OCI-LY7 (cell line): ENCODE measurements at regions not wholly inside any gene's neighbourhood (a gene's known extent, or its start where the extent isn't known, plus 50 kb on each side); places are given as distances from the start of the nearest gene placed in this dataset.

Experiments
- BruUV-seq: library from RNA; stranded (reverse); fragments of 400-500 nt; replicated peaks from 2 replicates; lab custom pipeline; 2021; lab: Mats Ljungman, UMichigan
- CTCF ChIA-PET: fragments of 300-600 bp; sonication (Branson Sonifier 250); formaldehyde crosslinking; loops from one replicate; lab custom pipeline; 2022; ENCODE audit warnings: antibody characterized with exemption; ENCODE audit not compliant: unreplicated experiment; lab: Charles Lee
- POLR2A ChIA-PET: fragments of 300-600 bp; sonication (Branson Sonifier 250); formaldehyde crosslinking; loops from one replicate; lab custom pipeline; 2022; ENCODE audit warnings: antibody characterized with exemption; lab: Charles Lee
- DNase-seq: peaks from one replicate; pipeline ENCODE4 v3.0.0-alpha.2; 2015; ENCODE audit warnings: low spot score
- H2AFZ ChIP-seq: fragments of 200-600 bp; sonication (generic), shearing (Covaris generic); 2 replicates; pipeline ENCODE4 v1.6.1; 2014; ENCODE audit warnings: mild to moderate bottlenecking, antibody characterized with exemption, low read length, moderate library complexity
- H3K27ac ChIP-seq: fragments of 200-600 bp; sonication (generic); 2 replicates; pipeline ENCODE4 v1.5.1; 2014; ENCODE audit warnings: mixed run types, low read depth, mild to moderate bottlenecking, moderate library complexity, low read length, inconsistent platforms; ENCODE audit not compliant: poor library complexity, severe bottlenecking
- H3K36me3 ChIP-seq: fragments of 200-600 bp; sonication (generic); 2 replicates; pipeline ENCODE4 v1.6.1; 2014; ENCODE audit warnings: mild to moderate bottlenecking, antibody characterized with exemption, low read length, moderate library complexity, mixed read lengths; ENCODE audit not compliant: insufficient read depth
- H3K4me1 ChIP-seq: fragments of 200-600 bp; sonication (generic); 2 replicates; pipeline ENCODE4 v1.5.1; 2014; ENCODE audit warnings: mild to moderate bottlenecking, low read length; ENCODE audit not compliant: insufficient read depth, poor library complexity, severe bottlenecking
- H3K4me2 ChIP-seq: fragments of 200-600 bp; sonication (generic); 2 replicates; pipeline ENCODE4 v1.6.1; 2014; ENCODE audit warnings: mild to moderate bottlenecking, low read length
- H3K4me3 ChIP-seq: fragments of 200-600 bp; sonication (generic); 2 replicates; pipeline ENCODE4 v1.5.1; 2014; ENCODE audit warnings: mild to moderate bottlenecking, low read depth, low read length; ENCODE audit not compliant: poor library complexity, severe bottlenecking
- H3K79me2 ChIP-seq: fragments of 200-600 bp; sonication (generic); 2 replicates; pipeline ENCODE4 v1.6.1; 2016; ENCODE audit warnings: low read depth, mild to moderate bottlenecking, low read length, moderate library complexity, mixed read lengths; ENCODE audit not compliant: insufficient read depth
- H3K9me2 ChIP-seq: fragments of 200-600 bp; sonication (generic); 2 replicates; pipeline ENCODE4 v1.6.1; 2016; ENCODE audit warnings: mild to moderate bottlenecking, low read length, mixed read lengths; ENCODE audit not compliant: insufficient read depth
- H3K9me3 ChIP-seq: fragments of 200-600 bp; sonication (generic); 2 replicates; pipeline ENCODE4 v1.6.1; 2014; ENCODE audit warnings: mild to moderate bottlenecking, mixed run types, low read length, mixed read lengths
- H4K20me1 ChIP-seq: fragments of 200-600 bp; sonication (generic); 2 replicates; pipeline ENCODE4 v1.6.1; 2014; ENCODE audit warnings: mild to moderate bottlenecking, antibody characterized with exemption, low read length, moderate library complexity, mixed read lengths; ENCODE audit not compliant: insufficient read depth
- CTCF ChIP-seq: fragments of 200-600 bp; sonication (generic); conservative IDR thresholded peaks from 2 replicates; pipeline ENCODE4 v1.5.1; 2014; ENCODE audit warnings: mild to moderate bottlenecking, antibody characterized with exemption, low read length, moderate library complexity, mixed read lengths
- EZH2phosphoT487 ChIP-seq: fragments of 200-600 bp; sonication (generic); IDR thresholded peaks from 2 replicates; pipeline ENCODE4 v1.6.1; 2018; ENCODE audit warnings: low read depth, borderline replicate concordance, mild to moderate bottlenecking, mixed run types, antibody characterized with exemption, low read length, moderate library complexity, mixed read lengths
- intact Hi-C: fragments of 100-400 bp; cut with micrococcal nuclease; formaldehyde crosslinking; loops from one replicate; pipeline ENCODE4 v1.10.0; 2022; ENCODE audit not compliant: unreplicated experiment

- no TSS peak for BruUV-seq
- no peak overlapping the region for H2AFZ ChIP-seq
- H3K9me3 ChIP-seq = no peaks in the 10 kb centered on the region
- no peaks in the 10 kb centered on the region for H4K20me1 ChIP-seq
- DNase-seq = no peak
- no peak overlapping the region for H3K4me3 ChIP-seq
- H3K4me1 ChIP-seq = no peaks in the 10 kb centered on the region
- H3K4me2 ChIP-seq = no peak overlapping the region
- H3K36me3 ChIP-seq = no peaks in the 10 kb centered on the region
- H3K27ac ChIP-seq = no peak overlapping the region
- no peaks in the 10 kb centered on the region for H3K9me2 ChIP-seq
- intact Hi-C loops = no loop called here
- ChIA-PET CTCF (no interaction called here), POLR2A (interaction anchor here (0.6 kb wide), 1 partner anchor 713 kb away, joined by 3 read pairs; no protein-coding TSS in a partner anchor)
- no peaks in the 10 kb centered on the region for H3K79me2 ChIP-seq
- no peak for TF ChIP-seq EZH2phosphoT487
- no peak for TF ChIP-seq CTCF
These were observed 85.9 kb upstream of the GPR149 start for GRCh38 chr3:154515921-154516320.

GRCh38 chr3:154510780-154511179 is 80.8 kb upstream of the GPR149 start:
- TF ChIP-seq CTCF (no peak), EZH2phosphoT487 (no peak)
- Histone ChIP-seq H3K9me3 (no peaks in the 10 kb centered on the region), H2AFZ (no peak overlapping the region), H4K20me1 (no peaks in the 10 kb centered on the region), H3K36me3 (no peaks in the 10 kb centered on the region), H3K4me1 (no peaks in the 10 kb centered on the region), H3K79me2 (no peaks in the 10 kb centered on the region), H3K4me3 (no peak overlapping the region), H3K27ac (no peak overlapping the region), H3K9me2 (no peaks in the 10 kb centered on the region), H3K4me2 (no peak overlapping the region)
- POLR2A ChIA-PET = no interaction called here
- no peak for DNase-seq
- intact Hi-C loops = no loop called here
- CTCF ChIA-PET = no interaction called here
- BruUV-seq = no TSS peak

- intact Hi-C loops = no loop called here
- no peak for DNase-seq
- no peak overlapping the region for H3K4me3 ChIP-seq
- no peaks in the 10 kb centered on the region for H3K4me1 ChIP-seq
- ChIA-PET POLR2A (no interaction called here), CTCF (no interaction called here)
- no peak overlapping the region for H2AFZ ChIP-seq
- no peaks in the 10 kb centered on the region for H4K20me1 ChIP-seq
- H3K79me2 ChIP-seq = no peaks in the 10 kb centered on the region
- BruUV-seq = no TSS peak
- H3K9me3 ChIP-seq = no peaks in the 10 kb centered on the region
- H3K27ac ChIP-seq = no peak overlapping the region
- no peak for TF ChIP-seq CTCF
- no peak for TF ChIP-seq EZH2phosphoT487
- H3K9me2 ChIP-seq = no peaks in the 10 kb centered on the region
- no peaks in the 10 kb centered on the region for H3K36me3 ChIP-seq
- H3K4me2 ChIP-seq = no peak overlapping the region
These were observed 77.7 kb upstream of the GPR149 start for GRCh38 chr3:154507727-154508126.
